ENCODE measurements at regions not wholly inside any gene's neighbourhood (a gene's known extent, or its start where the extent isn't known, plus 50 kb on each side); places are given as distances from the start of the nearest gene placed in this dataset.

GRCh38 chr10:4012848-4013247 lies 227.8 kb upstream of the KLF6 start:
- no peaks in the 10 kb centered on the region for H3K9me3 ChIP-seq (ENCODE audit: low read length)
- no peaks in the 10 kb centered on the region for H3F3A ChIP-seq (ENCODE audit: low read length, unreplicated experiment)
- H3K27ac ChIP-seq (ENCODE audit: low read length): no peak overlapping the region
- no peak for TF ChIP-seq EZH2 (IDR thresholded peaks at IDR 0.05; ENCODE audit: low read length, unreplicated experiment)
- TF ChIP-seq EZH2phosphoT487 (IDR thresholded peaks at IDR 0.05; ENCODE audit: borderline replicate concordance, low read length): no peak
- TF ChIP-seq, protein P1, sequence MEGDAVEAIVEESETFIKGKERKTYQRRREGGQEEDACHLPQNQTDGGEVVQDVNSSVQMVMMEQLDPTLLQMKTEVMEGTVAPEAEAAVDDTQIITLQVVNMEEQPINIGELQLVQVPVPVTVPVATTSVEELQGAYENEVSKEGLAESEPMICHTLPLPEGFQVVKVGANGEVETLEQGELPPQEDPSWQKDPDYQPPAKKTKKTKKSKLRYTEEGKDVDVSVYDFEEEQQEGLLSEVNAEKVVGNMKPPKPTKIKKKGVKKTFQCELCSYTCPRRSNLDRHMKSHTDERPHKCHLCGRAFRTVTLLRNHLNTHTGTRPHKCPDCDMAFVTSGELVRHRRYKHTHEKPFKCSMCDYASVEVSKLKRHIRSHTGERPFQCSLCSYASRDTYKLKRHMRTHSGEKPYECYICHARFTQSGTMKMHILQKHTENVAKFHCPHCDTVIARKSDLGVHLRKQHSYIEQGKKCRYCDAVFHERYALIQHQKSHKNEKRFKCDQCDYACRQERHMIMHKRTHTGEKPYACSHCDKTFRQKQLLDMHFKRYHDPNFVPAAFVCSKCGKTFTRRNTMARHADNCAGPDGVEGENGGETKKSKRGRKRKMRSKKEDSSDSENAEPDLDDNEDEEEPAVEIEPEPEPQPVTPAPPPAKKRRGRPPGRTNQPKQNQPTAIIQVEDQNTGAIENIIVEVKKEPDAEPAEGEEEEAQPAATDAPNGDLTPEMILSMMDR (conservative IDR thresholded peaks at IDR 0.05; ENCODE audit: low read depth, low read length): no peak
- ATAC-seq: no peak
- H3K4me1 ChIP-seq (ENCODE audit: insufficient read depth, low read length): no peaks in the 10 kb centered on the region
- intact Hi-C loops (cut with micrococcal nuclease): no loop called here
- ChIA-PET CTCF (no interaction called here), POLR2A (ENCODE audit: unreplicated experiment) (no interaction called here)
- no peaks in the 10 kb centered on the region for H3K79me2 ChIP-seq (ENCODE audit: low read length)
- H3K9ac ChIP-seq (ENCODE audit: low read length): no peak overlapping the region
- DNase-seq: no peak
- no peaks in the 10 kb centered on the region for H3K9me2 ChIP-seq (replicated peaks; ENCODE audit: low read length)
- no peaks in the 10 kb centered on the region for H3K36me3 ChIP-seq (ENCODE audit: low read depth, low read length)
- BruUV-seq (replicated peaks): no TSS peak
- H3K27me3 ChIP-seq (ENCODE audit: low read length): no peaks in the 10 kb centered on the region
- no peak overlapping the region for H3K4me2 ChIP-seq (ENCODE audit: low read length)
- no peak overlapping the region for H2AFZ ChIP-seq (ENCODE audit: low read length)
- H3K4me3 ChIP-seq (ENCODE audit: low read length): no peak overlapping the region
- H4K20me1 ChIP-seq (ENCODE audit: low read length): no peaks in the 10 kb centered on the region

DNA sequence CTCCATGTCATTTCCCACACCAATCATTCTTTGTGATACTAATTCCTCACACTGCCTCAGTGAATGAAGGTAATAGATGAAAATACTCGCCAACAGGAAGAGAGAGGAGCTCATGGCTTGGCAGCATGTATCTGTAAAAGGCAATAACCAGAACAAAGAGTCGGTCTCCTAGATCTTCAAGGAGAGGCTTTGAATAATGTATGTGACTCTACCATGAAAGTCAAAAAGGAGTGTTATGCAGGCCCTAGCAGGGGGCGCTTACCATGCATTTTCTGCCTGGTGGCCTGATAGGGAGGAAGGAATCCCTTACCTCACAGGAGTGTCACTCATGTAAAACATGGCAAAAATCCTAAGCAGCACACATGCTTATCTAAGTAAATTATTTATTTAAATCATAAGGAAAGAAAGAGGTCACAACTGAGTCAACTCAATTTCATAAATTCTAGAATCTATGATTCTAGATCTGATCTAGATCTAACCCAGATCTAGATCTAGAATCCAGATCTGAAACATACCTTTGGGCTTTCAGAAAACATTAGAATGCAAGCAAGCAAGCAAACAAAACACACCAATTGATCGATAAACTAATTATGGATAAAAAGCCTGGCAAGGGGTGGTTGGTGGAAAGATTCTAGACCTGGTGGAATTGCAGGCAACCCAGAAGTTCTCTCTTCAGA lies 226.3 kb upstream of the KLF6 start:
- DNase-seq (no peak), ATAC-seq (no peak)
- H3K79me2 ChIP-seq (ENCODE audit: low read length): no peaks in the 10 kb centered on the region
- no peak overlapping the region for H3K4me2 ChIP-seq (ENCODE audit: low read length)
- H3K36me3 ChIP-seq (ENCODE audit: low read depth, low read length): no peaks in the 10 kb centered on the region
- CTCF ChIA-PET: no interaction called here
- no TSS peak for BruUV-seq (replicated peaks)
- H3K9me2 ChIP-seq (replicated peaks; ENCODE audit: low read length): no peaks in the 10 kb centered on the region
- no peaks in the 10 kb centered on the region for H3F3A ChIP-seq (ENCODE audit: low read length, unreplicated experiment)
- TF ChIP-seq, protein P1 (conservative IDR thresholded peaks at IDR 0.05; ENCODE audit: low read depth, low read length): no peak
- TF ChIP-seq EZH2phosphoT487 (IDR thresholded peaks at IDR 0.05; ENCODE audit: borderline replicate concordance, low read length) (no peak), EZH2 (IDR thresholded peaks at IDR 0.05; ENCODE audit: low read length, unreplicated experiment) (no peak)
- no peak overlapping the region for H2AFZ ChIP-seq (ENCODE audit: low read length)
- H3K27me3 ChIP-seq (ENCODE audit: low read length): no peaks in the 10 kb centered on the region
- POLR2A ChIA-PET (ENCODE audit: unreplicated experiment): no interaction called here
- no peak overlapping the region for H3K9ac ChIP-seq (ENCODE audit: low read length)
- no peak overlapping the region for H3K4me3 ChIP-seq (ENCODE audit: low read length)
- no peaks in the 10 kb centered on the region for H3K9me3 ChIP-seq (ENCODE audit: low read length)
- no peaks in the 10 kb centered on the region for H4K20me1 ChIP-seq (ENCODE audit: low read length)
- intact Hi-C loops (cut with micrococcal nuclease): no loop called here
- no peak overlapping the region for H3K27ac ChIP-seq (ENCODE audit: low read length)
- no peaks in the 10 kb centered on the region for H3K4me1 ChIP-seq (ENCODE audit: insufficient read depth, low read length)

- Histone ChIP-seq H3K27me3 (ENCODE audit: low read length) (no peaks in the 10 kb centered on the region), H3K4me2 (ENCODE audit: low read length) (no peak overlapping the region), H3K9me2 (replicated peaks; ENCODE audit: low read length) (no peaks in the 10 kb centered on the region), H3K4me3 (ENCODE audit: low read length) (no peak overlapping the region), H3K27ac (ENCODE audit: low read length) (no peak overlapping the region), H3F3A (ENCODE audit: low read length, unreplicated experiment) (no peaks in the 10 kb centered on the region), H3K36me3 (ENCODE audit: low read depth, low read length) (no peaks in the 10 kb centered on the region), H3K9ac (ENCODE audit: low read length) (no peak overlapping the region), H3K9me3 (ENCODE audit: low read length) (no peaks in the 10 kb centered on the region), H3K79me2 (ENCODE audit: low read length) (no peaks in the 10 kb centered on the region), H3K4me1 (ENCODE audit: insufficient read depth, low read length) (no peaks in the 10 kb centered on the region), H2AFZ (ENCODE audit: low read length) (no peak overlapping the region), H4K20me1 (ENCODE audit: low read length) (no peaks in the 10 kb centered on the region)
- BruUV-seq (replicated peaks): no TSS peak
- DNase-seq (no peak), ATAC-seq (no peak)
- POLR2A ChIA-PET (ENCODE audit: unreplicated experiment): no interaction called here
- intact Hi-C loops (cut with micrococcal nuclease): no loop called here
- TF ChIP-seq, protein P1 (conservative IDR thresholded peaks at IDR 0.05; ENCODE audit: low read depth, low read length): no peak
- TF ChIP-seq EZH2phosphoT487 (IDR thresholded peaks at IDR 0.05; ENCODE audit: borderline replicate concordance, low read length): no peak
- no peak for TF ChIP-seq EZH2 (IDR thresholded peaks at IDR 0.05; ENCODE audit: low read length, unreplicated experiment)
- CTCF ChIA-PET: no interaction called here
Measured at GRCh38 chr10:4008676-4009382, 223.8 kb upstream of the KLF6 start.

All from PC-3 (cell line).